ENCODE measurements at regions not wholly inside any gene's neighbourhood (a gene's known extent, or its start where the extent isn't known, plus 50 kb on each side); places are given as distances from the start of the nearest gene placed in this dataset.
"Not testable (repeated sequence)": the region's sequence is repeated elsewhere in the genome, so short reads cannot be mapped to it uniquely, and the experiment has no call there.

GRCh38 chr9:104368318-104368717 lies 135.7 kb upstream of the OR13F1 start:
- H4K20me1 ChIP-seq (ENCODE audit: insufficient read depth); H3K9ac ChIP-seq (ENCODE audit: low read length); ATAC-seq; H3K4me2 ChIP-seq (ENCODE audit: low read length); POLR2A ChIA-PET; RAD21 ChIA-PET (ENCODE audit: low non-redundant PET in 1 of 2, low total read pairs in 2 of 2, uncharacterized antibody in 2 of 2, unreplicated experiment in 2 of 2); CTCF ChIA-PET; intact Hi-C loops (cut with micrococcal nuclease); BruUV-seq (replicated peaks); H3K79me2 ChIP-seq (ENCODE audit: insufficient read depth, low read length); DNase-seq (ENCODE audit: low read depth, low spot score); H3K36me3 ChIP-seq (ENCODE audit: control insufficient read depth in 1 of 2, insufficient read depth in 2 of 2, low read length in 2 of 2); H3K27ac ChIP-seq (ENCODE audit: low read depth, low read length); H3K4me1 ChIP-seq (ENCODE audit: control insufficient read depth in 1 of 2, insufficient read depth in 2 of 2, low read length in 2 of 2); H3K9me3 ChIP-seq (ENCODE audit: control insufficient read depth in 1 of 2, insufficient read depth in 1 of 2, low read depth in 1 of 2, low read length in 2 of 2); H3K4me3 ChIP-seq (replicated peaks in 1 of 2; ENCODE audit: low read depth in 1 of 2, low read length in 2 of 2); H3K27me3 ChIP-seq (ENCODE audit: insufficient read depth, low read length); H2AFZ ChIP-seq (ENCODE audit: low read depth, low read length, poor library complexity, severe bottlenecking); H3K9me2 ChIP-seq (ENCODE audit: insufficient read depth): not testable (repeated sequence)

GRCh38 chr9:104374711-104375110 lies 129.4 kb upstream of the OR13F1 start:
- DNase-seq (ENCODE audit: low read depth, low spot score) = no peak
- H3K79me2 ChIP-seq (ENCODE audit: insufficient read depth, low read length) = no peaks in the 10 kb centered on the region
- H3K9me3 ChIP-seq (ENCODE audit: control insufficient read depth in 1 of 2, insufficient read depth in 1 of 2, low read depth in 1 of 2, low read length in 2 of 2) = no peaks in the 10 kb centered on the region
- no peaks in the 10 kb centered on the region for H3K9me2 ChIP-seq (ENCODE audit: insufficient read depth)
- H3K27ac ChIP-seq (ENCODE audit: low read depth, low read length) = no peak overlapping the region
- no peak overlapping the region for H3K4me3 ChIP-seq (replicated peaks in 1 of 2; ENCODE audit: low read depth in 1 of 2, low read length in 2 of 2)
- no peaks in the 10 kb centered on the region for H3K4me1 ChIP-seq (ENCODE audit: control insufficient read depth in 1 of 2, insufficient read depth in 2 of 2, low read length in 2 of 2)
- H3K27me3 ChIP-seq (ENCODE audit: insufficient read depth, low read length) = no peaks in the 10 kb centered on the region
- H2AFZ ChIP-seq (ENCODE audit: low read depth, low read length, poor library complexity, severe bottlenecking) = no peak overlapping the region
- no peak overlapping the region for H3K9ac ChIP-seq (ENCODE audit: low read length)
- H3K4me2 ChIP-seq (ENCODE audit: low read length) = no peak overlapping the region
- CTCF ChIA-PET = no interaction called here
- no TSS peak for BruUV-seq (replicated peaks)
- ATAC-seq = no peak
- POLR2A ChIA-PET = no interaction called here
- no peaks in the 10 kb centered on the region for H3K36me3 ChIP-seq (ENCODE audit: control insufficient read depth in 1 of 2, insufficient read depth in 2 of 2, low read length in 2 of 2)
- H4K20me1 ChIP-seq (ENCODE audit: insufficient read depth) = no peaks in the 10 kb centered on the region
- intact Hi-C loops (cut with micrococcal nuclease) = no loop called here
- RAD21 ChIA-PET (ENCODE audit: low non-redundant PET in 1 of 2, low total read pairs in 2 of 2, uncharacterized antibody in 2 of 2, unreplicated experiment in 2 of 2) = no interaction called here
- no peak for TF ChIP-seq SIN3A (IDR thresholded peaks at IDR 0.05; ENCODE audit: low read depth)
- TF ChIP-seq JUND (IDR thresholded peaks at IDR 0.05) = no peak
- TF ChIP-seq CEBPB (IDR thresholded peaks at IDR 0.05; ENCODE audit: low read depth) = no peak

GRCh38 chr9:104386013-104386412 lies 118.0 kb upstream of the OR13F1 start:
- Histone ChIP-seq H3K4me3 (replicated peaks in 1 of 2; ENCODE audit: low read depth in 1 of 2, low read length in 2 of 2) (no peak overlapping the region), H4K20me1 (ENCODE audit: insufficient read depth) (no peaks in the 10 kb centered on the region), H3K4me1 (ENCODE audit: control insufficient read depth in 1 of 2, insufficient read depth in 2 of 2, low read length in 2 of 2) (no peaks in the 10 kb centered on the region), H3K79me2 (ENCODE audit: insufficient read depth, low read length) (no peaks in the 10 kb centered on the region), H3K4me2 (ENCODE audit: low read length) (no peak overlapping the region), H2AFZ (ENCODE audit: low read depth, low read length, poor library complexity, severe bottlenecking) (no peak overlapping the region), H3K27me3 (ENCODE audit: insufficient read depth, low read length) (peaks cover 5% of the 10 kb centered on the region; the same call in 1 of the 2 replicates), H3K9me3 (ENCODE audit: control insufficient read depth in 1 of 2, insufficient read depth in 1 of 2, low read depth in 1 of 2, low read length in 2 of 2) (no peaks in the 10 kb centered on the region), H3K27ac (ENCODE audit: low read depth, low read length) (no peak overlapping the region), H3K9ac (ENCODE audit: low read length) (no peak overlapping the region), H3K9me2 (ENCODE audit: insufficient read depth) (no peaks in the 10 kb centered on the region), H3K36me3 (ENCODE audit: control insufficient read depth in 1 of 2, insufficient read depth in 2 of 2, low read length in 2 of 2) (no peaks in the 10 kb centered on the region)
- DNase-seq (ENCODE audit: low read depth, low spot score) = no peak
- ATAC-seq = no peak
- ChIA-PET POLR2A (no interaction called here), RAD21 (ENCODE audit: low non-redundant PET in 1 of 2, low total read pairs in 2 of 2, uncharacterized antibody in 2 of 2, unreplicated experiment in 2 of 2) (no interaction called here), CTCF (interaction anchor here (0.8 to 1.6 kb wide), 4 partner anchors 19 to 214 kb away, joined by 3 to 9 read pairs (median 4); no protein-coding TSS in a partner anchor)
- intact Hi-C loops (cut with micrococcal nuclease) = loop anchor here (2.0 to 5.0 kb wide), 3 partner anchors 209 to 1754 kb away; no protein-coding TSS in a partner anchor
- no TSS peak for BruUV-seq (replicated peaks)
- TF ChIP-seq, protein P1, sequence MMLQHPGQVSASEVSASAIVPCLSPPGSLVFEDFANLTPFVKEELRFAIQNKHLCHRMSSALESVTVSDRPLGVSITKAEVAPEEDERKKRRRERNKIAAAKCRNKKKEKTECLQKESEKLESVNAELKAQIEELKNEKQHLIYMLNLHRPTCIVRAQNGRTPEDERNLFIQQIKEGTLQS (IDR thresholded peaks at IDR 0.05) = no peak
- no peak for TF ChIP-seq CBX3 (IDR thresholded peaks at IDR 0.05; ENCODE audit: low read depth)
- no peak for TF ChIP-seq CEBPB (IDR thresholded peaks at IDR 0.05; ENCODE audit: low read depth)
- no peak for TF ChIP-seq JUND (IDR thresholded peaks at IDR 0.05)
- TF ChIP-seq SP1 (IDR thresholded peaks at IDR 0.05; ENCODE audit: low read depth) = no peak
- TF ChIP-seq, protein P2, sequence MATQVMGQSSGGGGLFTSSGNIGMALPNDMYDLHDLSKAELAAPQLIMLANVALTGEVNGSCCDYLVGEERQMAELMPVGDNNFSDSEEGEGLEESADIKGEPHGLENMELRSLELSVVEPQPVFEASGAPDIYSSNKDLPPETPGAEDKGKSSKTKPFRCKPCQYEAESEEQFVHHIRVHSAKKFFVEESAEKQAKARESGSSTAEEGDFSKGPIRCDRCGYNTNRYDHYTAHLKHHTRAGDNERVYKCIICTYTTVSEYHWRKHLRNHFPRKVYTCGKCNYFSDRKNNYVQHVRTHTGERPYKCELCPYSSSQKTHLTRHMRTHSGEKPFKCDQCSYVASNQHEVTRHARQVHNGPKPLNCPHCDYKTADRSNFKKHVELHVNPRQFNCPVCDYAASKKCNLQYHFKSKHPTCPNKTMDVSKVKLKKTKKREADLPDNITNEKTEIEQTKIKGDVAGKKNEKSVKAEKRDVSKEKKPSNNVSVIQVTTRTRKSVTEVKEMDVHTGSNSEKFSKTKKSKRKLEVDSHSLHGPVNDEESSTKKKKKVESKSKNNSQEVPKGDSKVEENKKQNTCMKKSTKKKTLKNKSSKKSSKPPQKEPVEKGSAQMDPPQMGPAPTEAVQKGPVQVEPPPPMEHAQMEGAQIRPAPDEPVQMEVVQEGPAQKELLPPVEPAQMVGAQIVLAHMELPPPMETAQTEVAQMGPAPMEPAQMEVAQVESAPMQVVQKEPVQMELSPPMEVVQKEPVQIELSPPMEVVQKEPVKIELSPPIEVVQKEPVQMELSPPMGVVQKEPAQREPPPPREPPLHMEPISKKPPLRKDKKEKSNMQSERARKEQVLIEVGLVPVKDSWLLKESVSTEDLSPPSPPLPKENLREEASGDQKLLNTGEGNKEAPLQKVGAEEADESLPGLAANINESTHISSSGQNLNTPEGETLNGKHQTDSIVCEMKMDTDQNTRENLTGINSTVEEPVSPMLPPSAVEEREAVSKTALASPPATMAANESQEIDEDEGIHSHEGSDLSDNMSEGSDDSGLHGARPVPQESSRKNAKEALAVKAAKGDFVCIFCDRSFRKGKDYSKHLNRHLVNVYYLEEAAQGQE (IDR thresholded peaks at IDR 0.05; ENCODE audit: low read depth) = no peak
- no peak for TF ChIP-seq ZFX (IDR thresholded peaks at IDR 0.05)
- TF ChIP-seq, protein P3, sequence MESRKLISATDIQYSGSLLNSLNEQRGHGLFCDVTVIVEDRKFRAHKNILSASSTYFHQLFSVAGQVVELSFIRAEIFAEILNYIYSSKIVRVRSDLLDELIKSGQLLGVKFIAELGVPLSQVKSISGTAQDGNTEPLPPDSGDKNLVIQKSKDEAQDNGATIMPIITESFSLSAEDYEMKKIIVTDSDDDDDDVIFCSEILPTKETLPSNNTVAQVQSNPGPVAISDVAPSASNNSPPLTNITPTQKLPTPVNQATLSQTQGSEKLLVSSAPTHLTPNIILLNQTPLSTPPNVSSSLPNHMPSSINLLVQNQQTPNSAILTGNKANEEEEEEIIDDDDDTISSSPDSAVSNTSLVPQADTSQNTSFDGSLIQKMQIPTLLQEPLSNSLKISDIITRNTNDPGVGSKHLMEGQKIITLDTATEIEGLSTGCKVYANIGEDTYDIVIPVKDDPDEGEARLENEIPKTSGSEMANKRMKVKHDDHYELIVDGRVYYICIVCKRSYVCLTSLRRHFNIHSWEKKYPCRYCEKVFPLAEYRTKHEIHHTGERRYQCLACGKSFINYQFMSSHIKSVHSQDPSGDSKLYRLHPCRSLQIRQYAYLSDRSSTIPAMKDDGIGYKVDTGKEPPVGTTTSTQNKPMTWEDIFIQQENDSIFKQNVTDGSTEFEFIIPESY (IDR thresholded peaks at IDR 0.05; ENCODE audit: extremely low read depth, insufficient replicate concordance, low read length) = no peak

Data from HCT116 (cell line).